ENCODE measurements at regions not wholly inside any gene's neighbourhood (a gene's known extent, or its start where the extent isn't known, plus 50 kb on each side); places are given as distances from the start of the nearest gene placed in this dataset.

DNA sequence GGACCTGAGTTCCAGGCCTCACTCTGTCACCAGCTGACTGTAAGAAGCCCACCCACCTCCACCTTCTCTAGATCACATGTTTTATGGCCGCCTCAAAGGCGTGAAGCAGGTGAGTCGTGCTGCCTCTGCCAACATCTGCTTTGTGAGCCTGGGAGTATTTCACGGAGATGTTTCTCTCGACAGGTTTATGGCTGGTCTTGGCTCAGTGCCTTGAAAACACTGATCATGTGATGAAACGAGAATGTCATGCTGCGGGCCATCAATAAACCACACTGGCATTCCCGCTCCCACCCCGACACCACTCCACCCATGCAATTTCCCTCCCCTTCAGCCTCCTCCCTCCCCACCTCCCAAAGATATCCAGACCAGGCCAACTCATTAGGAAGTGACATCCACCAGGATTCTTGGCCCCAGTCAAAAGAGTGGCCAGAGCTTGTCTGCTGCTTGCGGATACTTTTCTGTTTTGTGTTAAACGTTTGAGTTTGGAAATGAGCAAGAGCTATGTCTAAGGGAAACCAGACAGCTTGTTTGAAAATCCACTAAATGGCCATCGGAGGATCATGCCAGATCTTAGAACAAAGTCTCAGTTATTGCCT lies 53.8 kb upstream of the NTF3 start:
- TF ChIP-seq FOXA2 (IDR thresholded peaks at IDR 0.05): no peak
- no peak for TF ChIP-seq CTCF (IDR thresholded peaks at IDR 0.05; ENCODE audit: low read depth, low read length, missing input control)
- no peak for TF ChIP-seq RXRA (IDR thresholded peaks at IDR 0.05)
- TF ChIP-seq SP1 (IDR thresholded peaks at IDR 0.05): no peak
- TF ChIP-seq GABPA (IDR thresholded peaks at IDR 0.05 in 1 of 2, conservative IDR thresholded peaks at IDR 0.05 in 1 of 2): no peak
- no peak for TF ChIP-seq HNF4A (conservative IDR thresholded peaks at IDR 0.05)
- TF ChIP-seq HNF4G (IDR thresholded peaks at IDR 0.05): no peak
- no peak for TF ChIP-seq NR2F2 (IDR thresholded peaks at IDR 0.05)
- TF ChIP-seq, protein P1, sequence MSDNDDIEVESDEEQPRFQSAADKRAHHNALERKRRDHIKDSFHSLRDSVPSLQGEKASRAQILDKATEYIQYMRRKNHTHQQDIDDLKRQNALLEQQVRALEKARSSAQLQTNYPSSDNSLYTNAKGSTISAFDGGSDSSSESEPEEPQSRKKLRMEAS (IDR thresholded peaks at IDR 0.05): no peak
- no peak for TF ChIP-seq JUND (IDR thresholded peaks at IDR 0.05)
- TF ChIP-seq TAF1 (conservative IDR thresholded peaks at IDR 0.05): no peak
- TF ChIP-seq, protein P2, sequence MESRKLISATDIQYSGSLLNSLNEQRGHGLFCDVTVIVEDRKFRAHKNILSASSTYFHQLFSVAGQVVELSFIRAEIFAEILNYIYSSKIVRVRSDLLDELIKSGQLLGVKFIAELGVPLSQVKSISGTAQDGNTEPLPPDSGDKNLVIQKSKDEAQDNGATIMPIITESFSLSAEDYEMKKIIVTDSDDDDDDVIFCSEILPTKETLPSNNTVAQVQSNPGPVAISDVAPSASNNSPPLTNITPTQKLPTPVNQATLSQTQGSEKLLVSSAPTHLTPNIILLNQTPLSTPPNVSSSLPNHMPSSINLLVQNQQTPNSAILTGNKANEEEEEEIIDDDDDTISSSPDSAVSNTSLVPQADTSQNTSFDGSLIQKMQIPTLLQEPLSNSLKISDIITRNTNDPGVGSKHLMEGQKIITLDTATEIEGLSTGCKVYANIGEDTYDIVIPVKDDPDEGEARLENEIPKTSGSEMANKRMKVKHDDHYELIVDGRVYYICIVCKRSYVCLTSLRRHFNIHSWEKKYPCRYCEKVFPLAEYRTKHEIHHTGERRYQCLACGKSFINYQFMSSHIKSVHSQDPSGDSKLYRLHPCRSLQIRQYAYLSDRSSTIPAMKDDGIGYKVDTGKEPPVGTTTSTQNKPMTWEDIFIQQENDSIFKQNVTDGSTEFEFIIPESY (IDR thresholded peaks at IDR 0.05): no peak
- TF ChIP-seq, protein P3, sequence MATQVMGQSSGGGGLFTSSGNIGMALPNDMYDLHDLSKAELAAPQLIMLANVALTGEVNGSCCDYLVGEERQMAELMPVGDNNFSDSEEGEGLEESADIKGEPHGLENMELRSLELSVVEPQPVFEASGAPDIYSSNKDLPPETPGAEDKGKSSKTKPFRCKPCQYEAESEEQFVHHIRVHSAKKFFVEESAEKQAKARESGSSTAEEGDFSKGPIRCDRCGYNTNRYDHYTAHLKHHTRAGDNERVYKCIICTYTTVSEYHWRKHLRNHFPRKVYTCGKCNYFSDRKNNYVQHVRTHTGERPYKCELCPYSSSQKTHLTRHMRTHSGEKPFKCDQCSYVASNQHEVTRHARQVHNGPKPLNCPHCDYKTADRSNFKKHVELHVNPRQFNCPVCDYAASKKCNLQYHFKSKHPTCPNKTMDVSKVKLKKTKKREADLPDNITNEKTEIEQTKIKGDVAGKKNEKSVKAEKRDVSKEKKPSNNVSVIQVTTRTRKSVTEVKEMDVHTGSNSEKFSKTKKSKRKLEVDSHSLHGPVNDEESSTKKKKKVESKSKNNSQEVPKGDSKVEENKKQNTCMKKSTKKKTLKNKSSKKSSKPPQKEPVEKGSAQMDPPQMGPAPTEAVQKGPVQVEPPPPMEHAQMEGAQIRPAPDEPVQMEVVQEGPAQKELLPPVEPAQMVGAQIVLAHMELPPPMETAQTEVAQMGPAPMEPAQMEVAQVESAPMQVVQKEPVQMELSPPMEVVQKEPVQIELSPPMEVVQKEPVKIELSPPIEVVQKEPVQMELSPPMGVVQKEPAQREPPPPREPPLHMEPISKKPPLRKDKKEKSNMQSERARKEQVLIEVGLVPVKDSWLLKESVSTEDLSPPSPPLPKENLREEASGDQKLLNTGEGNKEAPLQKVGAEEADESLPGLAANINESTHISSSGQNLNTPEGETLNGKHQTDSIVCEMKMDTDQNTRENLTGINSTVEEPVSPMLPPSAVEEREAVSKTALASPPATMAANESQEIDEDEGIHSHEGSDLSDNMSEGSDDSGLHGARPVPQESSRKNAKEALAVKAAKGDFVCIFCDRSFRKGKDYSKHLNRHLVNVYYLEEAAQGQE (IDR thresholded peaks at IDR 0.05): no peak
- no peak for TF ChIP-seq RAD21 (IDR thresholded peaks at IDR 0.05)
- TF ChIP-seq YY1 (IDR thresholded peaks at IDR 0.05): no peak
- TF ChIP-seq FOXA1 (IDR thresholded peaks at IDR 0.05): no peak
- TF ChIP-seq EGR1 (IDR thresholded peaks at IDR 0.05; ENCODE audit: low read depth in 2 of 2): no peak
- Histone ChIP-seq H3K36me3 (ENCODE audit: control insufficient read depth in 4 of 4, insufficient read depth in 3 of 4, low read depth in 1 of 4, low read length in 3 of 4) (no peaks in the 10 kb centered on the region), H3K27me3 (ENCODE audit: control insufficient read depth in 4 of 4, insufficient read depth in 4 of 4, low read length in 3 of 4) (no peaks in the 10 kb centered on the region), H3K4me3 (ENCODE audit: low read depth in 1 of 3, low read length in 3 of 3) (no peak overlapping the region), H3K9me3 (ENCODE audit: control insufficient read depth in 4 of 4, low read length in 3 of 4) (no peaks in the 10 kb centered on the region), H3K4me1 (ENCODE audit: control insufficient read depth in 4 of 4, insufficient read depth in 4 of 4, low read length in 3 of 4) (no peaks in the 10 kb centered on the region), H3K27ac (ENCODE audit: low read depth in 1 of 2, low read length in 2 of 2) (no peak overlapping the region), H3K9ac (ENCODE audit: low read depth in 1 of 2, low read length in 2 of 2) (no peak overlapping the region)
- DNase-seq (ENCODE audit: low spot score): no peak
- 76% methylated on average over 12 of the region's 12 CpGs for WGBS
